GM10266 (cell line): ENCODE measurements at regions not wholly inside any gene's neighbourhood (a gene's known extent, or its start where the extent isn't known, plus 50 kb on each side); places are given as distances from the start of the nearest gene placed in this dataset.

Source experiments
- DNase-seq: peaks from one replicate; pipeline ENCODE4 v3.0.0; 2012; ENCODE audit errors: extremely low spot score
- CTCF ChIP-seq: IDR thresholded peaks from 2 replicates; pipeline ENCODE4 v1.5.1; 2012; ENCODE audit warnings: mild to moderate bottlenecking, low read depth; ENCODE audit not compliant: control insufficient read depth, insufficient read depth; ENCODE audit errors: missing control alignments

- no peak for DNase-seq
- no peak for TF ChIP-seq CTCF
These were observed 56.8 kb upstream of the KLF12 start for GRCh38 chr13:74190999-74191398.

GRCh38 chr13:74187564-74187963 lies 53.4 kb upstream of the KLF12 start:
- DNase-seq: no peak
- no peak for TF ChIP-seq CTCF

- no peak for TF ChIP-seq CTCF
- no peak for DNase-seq
These were observed 50.1 kb upstream of the KLF12 start for GRCh38 chr13:74184283-74184682.
